Cardiac fibroblast (primary cell): ENCODE measurements at regions not wholly inside any gene's neighbourhood (a gene's known extent, or its start where the extent isn't known, plus 50 kb on each side); places are given as distances from the start of the nearest gene placed in this dataset.

Experiments
- DNase-seq, 2 donors: peaks; one replicate each; pipeline versions ENCODE4 v3.0.0 to v3.0.0-alpha.2; 2010; ENCODE audit warnings: low read depth in 2 of 2
- H3K4me3 ChIP-seq, 2 donors: replicated peaks in 1 of 2; 1 replicate in 1 of 2; 2 replicates in 1 of 2; pipeline ENCODE4 v1.5.1; 2011; ENCODE audit warnings: low read depth in 2 of 2, low read length in 2 of 2, mild to moderate bottlenecking in 2 of 2, moderate library complexity in 1 of 2
- CTCF ChIP-seq: IDR thresholded peaks from one replicate; pipeline ENCODE4 v1.5.1; 2011; ENCODE audit warnings: low read depth, mild to moderate bottlenecking, low read length, inconsistent platforms

- H3K4me3 ChIP-seq: no peak overlapping the region
- no peak for DNase-seq
- no peak for TF ChIP-seq CTCF
These were observed 56.6 kb upstream of the PPP2R5A start for GRCh38 chr1:212228591-212229119.

- H3K4me3 ChIP-seq: no peak overlapping the region
- DNase-seq: peak; percentile 53 to 70
- TF ChIP-seq CTCF: no peak
These were observed 55.6 kb upstream of the PPP2R5A start for GRCh38 chr1:212229654-212230053.

- DNase-seq: no peak
- no peak for TF ChIP-seq CTCF
- no peak overlapping the region for H3K4me3 ChIP-seq
These were observed 54.9 kb upstream of the PPP2R5A start for GRCh38 chr1:212230329-212230728.

GRCh38 chr1:212231372-212231771, 53.8 kb upstream of the PPP2R5A start:
- DNase-seq: no peak
- no peak overlapping the region for H3K4me3 ChIP-seq
- TF ChIP-seq CTCF: no peak

- no peak overlapping the region for H3K4me3 ChIP-seq
- TF ChIP-seq CTCF: no peak
- DNase-seq: peak in 1 of 2 donors; percentile 14
These were observed 53.1 kb upstream of the PPP2R5A start for GRCh38 chr1:212232090-212232489.

GRCh38 chr1:212233321-212233720, 51.9 kb upstream of the PPP2R5A start:
- no peak for DNase-seq
- no peak for TF ChIP-seq CTCF
- no peak overlapping the region for H3K4me3 ChIP-seq
